Nephron progenitor cell (in vitro differentiated cells): ENCODE measurements at regions not wholly inside any gene's neighbourhood (a gene's known extent, or its start where the extent isn't known, plus 50 kb on each side); places are given as distances from the start of the nearest gene placed in this dataset.

Experiments used
- DNase-seq: peaks from one replicate; pipeline ENCODE4 v3.0.0; 2021
- H3K27ac Mint-ChIP-seq: 2 replicates; pipeline ENCODE4 v1.8.0; 2021; ENCODE audit warnings: mild to moderate bottlenecking, moderate library complexity, mixed read lengths
- H3K27me3 Mint-ChIP-seq: 2 replicates; pipeline ENCODE4 v1.8.0; 2021; ENCODE audit warnings: mild to moderate bottlenecking, low read depth, mixed read lengths; ENCODE audit not compliant: poor library complexity
- H3K36me3 Mint-ChIP-seq: 2 replicates; pipeline ENCODE4 v1.8.0; 2021; ENCODE audit warnings: low read depth, mixed read lengths
- H3K4me1 Mint-ChIP-seq: 2 replicates; pipeline ENCODE4 v1.8.0; 2021; ENCODE audit warnings: mixed read lengths
- H3K4me3 Mint-ChIP-seq: 2 replicates; pipeline ENCODE4 v1.8.0; 2021; ENCODE audit warnings: mild to moderate bottlenecking, moderate library complexity, mixed read lengths
- H3K9me3 Mint-ChIP-seq: 2 replicates; pipeline ENCODE4 v1.8.0; 2021; ENCODE audit warnings: mild to moderate bottlenecking, moderate library complexity, mixed read lengths
- CTCF ChIP-seq: fragments of 200-600 bp; sonication (generic); IDR thresholded peaks from 2 replicates; pipeline ENCODE4 v1.5.0; 2021; ENCODE audit warnings: antibody characterized with exemption

DNA sequence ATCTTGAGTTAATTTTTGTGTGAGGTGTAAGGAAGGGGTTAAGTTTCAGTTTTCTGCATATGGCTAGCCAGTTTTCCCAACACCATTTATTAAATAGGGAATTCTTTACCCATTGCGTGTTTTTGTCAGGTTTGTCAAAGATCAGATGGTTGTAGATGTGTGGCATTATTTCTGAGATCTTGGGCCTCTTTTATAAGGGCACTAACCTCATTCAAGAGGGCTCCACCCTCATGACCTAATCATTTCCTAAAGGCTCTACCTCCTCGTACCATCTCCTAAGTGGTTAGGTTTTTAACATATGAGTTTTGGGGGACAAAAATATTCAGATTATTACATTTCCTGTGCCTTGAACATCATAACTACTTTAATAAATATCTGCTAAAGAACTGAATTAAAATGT, 510.9 kb downstream of the UTRN start:
- peaks cover 19% of the 10 kb centered on the region for H3K9me3 Mint-ChIP-seq
- H3K36me3 Mint-ChIP-seq: peaks cover 62% of the 10 kb centered on the region
- no peaks in the 10 kb centered on the region for H3K4me1 Mint-ChIP-seq
- no peaks in the 10 kb centered on the region for H3K27me3 Mint-ChIP-seq
- H3K27ac Mint-ChIP-seq: no peak overlapping the region
- no peak for TF ChIP-seq CTCF
- DNase-seq: no peak
- H3K4me3 Mint-ChIP-seq: no peak overlapping the region

- Mint-ChIP-seq H3K4me1 (no peaks in the 10 kb centered on the region), H3K4me3 (no peak overlapping the region), H3K27me3 (no peaks in the 10 kb centered on the region), H3K9me3 (peaks cover 19% of the 10 kb centered on the region), H3K27ac (no peak overlapping the region), H3K36me3 (peaks cover 61% of the 10 kb centered on the region)
- no peak for DNase-seq
- no peak for TF ChIP-seq CTCF
Measured at GRCh38 chr6:144797881-144798589, 512.9 kb downstream of the UTRN start.

DNA sequence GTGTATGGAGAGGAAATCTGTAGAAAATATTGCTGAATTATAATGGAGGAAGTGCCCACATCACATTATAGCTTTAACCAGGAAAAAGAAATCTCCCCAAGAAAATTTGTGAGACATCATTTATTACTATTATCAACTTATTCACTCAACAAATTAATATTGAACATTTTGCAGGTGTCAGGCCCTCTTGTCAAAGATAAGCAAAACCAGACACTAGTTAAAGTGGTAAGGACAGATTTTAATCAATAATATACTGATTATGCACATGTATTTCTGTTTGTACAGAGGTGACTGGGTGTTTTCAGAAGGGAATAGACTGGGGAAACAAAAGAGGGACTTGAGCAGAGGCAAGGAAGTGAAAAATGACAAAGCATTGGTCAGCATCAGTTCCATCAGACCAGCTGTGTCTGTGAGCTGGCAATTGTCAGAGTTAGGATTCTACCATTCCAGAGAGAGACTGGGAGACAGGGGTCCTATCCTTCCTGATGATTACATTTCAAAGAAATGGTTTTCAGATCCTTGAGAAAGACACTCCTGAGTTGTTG, 519.2 kb downstream of the UTRN start:
- no peaks in the 10 kb centered on the region for H3K27me3 Mint-ChIP-seq
- TF ChIP-seq CTCF: no peak
- no peak for DNase-seq
- no peaks in the 10 kb centered on the region for H3K9me3 Mint-ChIP-seq
- no peak overlapping the region for H3K4me3 Mint-ChIP-seq
- H3K27ac Mint-ChIP-seq: peak overlapping the region; percentile 6
- peaks cover 8% of the 10 kb centered on the region for H3K36me3 Mint-ChIP-seq
- H3K4me1 Mint-ChIP-seq: peaks cover 15% of the 10 kb centered on the region

DNA sequence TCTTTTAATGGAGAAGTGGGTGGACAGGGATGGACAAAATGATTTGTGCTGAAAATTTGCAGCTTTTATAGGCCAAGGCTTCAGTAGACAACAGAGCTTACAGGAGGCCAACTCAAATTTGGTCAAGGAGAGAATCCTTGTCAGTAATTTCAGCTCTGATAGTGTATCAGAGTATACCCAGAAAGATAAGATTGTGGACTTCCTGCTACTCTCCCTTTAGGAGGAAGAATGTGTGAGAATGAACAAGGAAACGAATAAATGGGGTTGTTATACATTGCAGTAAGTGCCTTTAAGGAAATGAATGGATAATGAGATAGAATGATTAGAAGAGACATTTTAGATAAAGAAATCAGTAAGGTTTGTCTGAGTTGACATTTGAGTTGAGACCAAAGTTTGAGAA, 519.9 kb downstream of the UTRN start:
- peaks cover 12% of the 10 kb centered on the region for H3K36me3 Mint-ChIP-seq
- TF ChIP-seq CTCF: no peak
- H3K9me3 Mint-ChIP-seq: no peaks in the 10 kb centered on the region
- H3K4me3 Mint-ChIP-seq: no peak overlapping the region
- H3K27me3 Mint-ChIP-seq: no peaks in the 10 kb centered on the region
- H3K4me1 Mint-ChIP-seq: peaks cover 15% of the 10 kb centered on the region
- no peak for DNase-seq
- H3K27ac Mint-ChIP-seq: peak overlapping the region; percentile 6

- H3K27ac Mint-ChIP-seq: no peak overlapping the region
- no peak for TF ChIP-seq CTCF
- H3K4me3 Mint-ChIP-seq: no peak overlapping the region
- no peaks in the 10 kb centered on the region for H3K27me3 Mint-ChIP-seq
- H3K9me3 Mint-ChIP-seq: no peaks in the 10 kb centered on the region
- no peak for DNase-seq
- peaks cover 15% of the 10 kb centered on the region for H3K4me1 Mint-ChIP-seq
- peaks cover 18% of the 10 kb centered on the region for H3K36me3 Mint-ChIP-seq
Measured at GRCh38 chr6:144806222-144806621, 521.1 kb downstream of the UTRN start.

- TF ChIP-seq CTCF: no peak
- H3K36me3 Mint-ChIP-seq: peaks cover 37% of the 10 kb centered on the region
- no peaks in the 10 kb centered on the region for H3K27me3 Mint-ChIP-seq
- peaks cover 14% of the 10 kb centered on the region for H3K4me1 Mint-ChIP-seq
- no peaks in the 10 kb centered on the region for H3K9me3 Mint-ChIP-seq
- no peak for DNase-seq
- H3K4me3 Mint-ChIP-seq: no peak overlapping the region
- no peak overlapping the region for H3K27ac Mint-ChIP-seq
Measured at GRCh38 chr6:144809120-144809519, 524.0 kb downstream of the UTRN start.
